MM.1S (cell line): ENCODE measurements at regions not wholly inside any gene's neighbourhood (a gene's known extent, or its start where the extent isn't known, plus 50 kb on each side); places are given as distances from the start of the nearest gene placed in this dataset.

Experiments used
- DNase-seq: peaks from one replicate; pipeline ENCODE4 v3.0.0-alpha.2; 2015
- H2AFZ ChIP-seq: fragments of 300-600 bp; sonication (generic); 2 replicates; pipeline ENCODE4 v1.6.0; 2016; ENCODE audit warnings: antibody characterized with exemption, low read length
- H3F3A ChIP-seq: fragments of 300-600 bp; sonication (generic); 2 replicates; pipeline ENCODE4 v1.6.1; 2016; ENCODE audit warnings: mild to moderate bottlenecking, antibody characterized with exemption, low read length, moderate library complexity, mixed read lengths; ENCODE audit not compliant: insufficient read depth
- H3K27ac ChIP-seq: fragments of 300-600 bp; sonication (generic); 2 replicates; pipeline ENCODE4 v1.5.1; 2016; ENCODE audit warnings: mild to moderate bottlenecking, low read length
- H3K27me3 ChIP-seq: fragments of 300-600 bp; sonication (generic); replicated peaks from 2 replicates; pipeline ENCODE4 v1.6.0; 2016; ENCODE audit warnings: low read length; ENCODE audit not compliant: insufficient read depth
- H3K36me3 ChIP-seq: fragments of 300-600 bp; sonication (generic); replicated peaks from 2 replicates; pipeline ENCODE4 v1.6.1; 2016; ENCODE audit warnings: mild to moderate bottlenecking, low read length, mixed read lengths; ENCODE audit not compliant: insufficient read depth
- H3K4me1 ChIP-seq: fragments of 300-600 bp; sonication (generic); 2 replicates; pipeline ENCODE4 v1.6.1; 2016; ENCODE audit warnings: low read length, mixed read lengths
- H3K4me2 ChIP-seq: fragments of 300-600 bp; sonication (generic); 2 replicates; pipeline ENCODE4 v1.6.0; 2016; ENCODE audit warnings: low read depth, low read length
- H3K4me3 ChIP-seq: fragments of 300-600 bp; sonication (generic); 2 replicates; pipeline ENCODE4 v1.5.1; 2016; ENCODE audit warnings: low read length, mixed read lengths
- H3K79me2 ChIP-seq: fragments of 300-600 bp; sonication (generic); 2 replicates; pipeline ENCODE4 v1.6.1; 2016; ENCODE audit warnings: mixed run types, low read length, mixed read lengths
- H3K9ac ChIP-seq: fragments of 300-600 bp; sonication (generic); 2 replicates; pipeline ENCODE4 v1.6.1; 2016; ENCODE audit warnings: low read length, mixed read lengths
- H3K9me2 ChIP-seq: fragments of 300-600 bp; sonication (generic); replicated peaks from 2 replicates; pipeline ENCODE4 v1.6.1; 2016; ENCODE audit warnings: mild to moderate bottlenecking, low read length, mixed read lengths; ENCODE audit not compliant: insufficient read depth
- H3K9me3 ChIP-seq: fragments of 300-600 bp; sonication (generic); replicated peaks from 2 replicates; pipeline ENCODE4 v1.6.1; 2016; ENCODE audit warnings: mild to moderate bottlenecking, low read length, mixed read lengths; ENCODE audit not compliant: insufficient read depth
- H4K20me1 ChIP-seq: fragments of 300-600 bp; sonication (generic); 2 replicates; pipeline ENCODE4 v1.6.1; 2016; ENCODE audit warnings: mild to moderate bottlenecking, low read length, moderate library complexity, mixed read lengths; ENCODE audit not compliant: insufficient read depth
- EZH2 ChIP-seq: fragments of 300-600 bp; sonication (generic); optimal IDR thresholded peaks from 2 replicates; pipeline ENCODE3; 2017; ENCODE audit warnings: low read depth, mild to moderate bottlenecking, antibody characterized with exemption, low read length, mixed read lengths
- EZH2phosphoT487 ChIP-seq: fragments of 300-600 bp; sonication (generic); IDR thresholded peaks from 2 replicates; pipeline ENCODE4 v1.6.1; 2018; ENCODE audit warnings: antibody characterized with exemption, low read length
- TF ChIP-seq, protein P1 (sequence below): fragments of 300-600 bp; sonication (generic); IDR thresholded peaks from 2 replicates; pipeline ENCODE4 v1.5.1; 2016; ENCODE audit warnings: antibody characterized with exemption, low read length, mixed read lengths

- Histone ChIP-seq H3K36me3 (no peaks in the 10 kb centered on the region), H2AFZ (no peak overlapping the region), H3K27me3 (no peaks in the 10 kb centered on the region), H3K9me2 (no peaks in the 10 kb centered on the region), H3K4me3 (no peak overlapping the region), H3K27ac (no peak overlapping the region), H3K9me3 (no peaks in the 10 kb centered on the region), H3F3A (no peaks in the 10 kb centered on the region), H3K79me2 (no peaks in the 10 kb centered on the region), H4K20me1 (no peaks in the 10 kb centered on the region), H3K4me2 (no peak overlapping the region), H3K4me1 (no peaks in the 10 kb centered on the region), H3K9ac (no peak overlapping the region)
- no peak for DNase-seq
- TF ChIP-seq EZH2 (no peak), EZH2phosphoT487 (no peak)
- TF ChIP-seq, protein P1, sequence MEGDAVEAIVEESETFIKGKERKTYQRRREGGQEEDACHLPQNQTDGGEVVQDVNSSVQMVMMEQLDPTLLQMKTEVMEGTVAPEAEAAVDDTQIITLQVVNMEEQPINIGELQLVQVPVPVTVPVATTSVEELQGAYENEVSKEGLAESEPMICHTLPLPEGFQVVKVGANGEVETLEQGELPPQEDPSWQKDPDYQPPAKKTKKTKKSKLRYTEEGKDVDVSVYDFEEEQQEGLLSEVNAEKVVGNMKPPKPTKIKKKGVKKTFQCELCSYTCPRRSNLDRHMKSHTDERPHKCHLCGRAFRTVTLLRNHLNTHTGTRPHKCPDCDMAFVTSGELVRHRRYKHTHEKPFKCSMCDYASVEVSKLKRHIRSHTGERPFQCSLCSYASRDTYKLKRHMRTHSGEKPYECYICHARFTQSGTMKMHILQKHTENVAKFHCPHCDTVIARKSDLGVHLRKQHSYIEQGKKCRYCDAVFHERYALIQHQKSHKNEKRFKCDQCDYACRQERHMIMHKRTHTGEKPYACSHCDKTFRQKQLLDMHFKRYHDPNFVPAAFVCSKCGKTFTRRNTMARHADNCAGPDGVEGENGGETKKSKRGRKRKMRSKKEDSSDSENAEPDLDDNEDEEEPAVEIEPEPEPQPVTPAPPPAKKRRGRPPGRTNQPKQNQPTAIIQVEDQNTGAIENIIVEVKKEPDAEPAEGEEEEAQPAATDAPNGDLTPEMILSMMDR = no peak
Observed at GRCh38 chr9:74218385-74219063, 278.6 kb upstream of the RORB start.

- Histone ChIP-seq H3K4me3 (no peak overlapping the region), H3K9ac (no peak overlapping the region), H3K27me3 (no peaks in the 10 kb centered on the region), H3K27ac (no peak overlapping the region), H3K4me1 (no peaks in the 10 kb centered on the region), H3K9me2 (no peaks in the 10 kb centered on the region), H3K4me2 (no peak overlapping the region), H3K79me2 (no peaks in the 10 kb centered on the region), H3K36me3 (no peaks in the 10 kb centered on the region), H2AFZ (no peak overlapping the region), H3F3A (no peaks in the 10 kb centered on the region), H3K9me3 (no peaks in the 10 kb centered on the region), H4K20me1 (no peaks in the 10 kb centered on the region)
- TF ChIP-seq, protein P1 = no peak
- no peak for TF ChIP-seq EZH2
- TF ChIP-seq EZH2phosphoT487 = no peak
- DNase-seq = no peak
Observed at GRCh38 chr9:74220327-74220726, 276.8 kb upstream of the RORB start.

DNA sequence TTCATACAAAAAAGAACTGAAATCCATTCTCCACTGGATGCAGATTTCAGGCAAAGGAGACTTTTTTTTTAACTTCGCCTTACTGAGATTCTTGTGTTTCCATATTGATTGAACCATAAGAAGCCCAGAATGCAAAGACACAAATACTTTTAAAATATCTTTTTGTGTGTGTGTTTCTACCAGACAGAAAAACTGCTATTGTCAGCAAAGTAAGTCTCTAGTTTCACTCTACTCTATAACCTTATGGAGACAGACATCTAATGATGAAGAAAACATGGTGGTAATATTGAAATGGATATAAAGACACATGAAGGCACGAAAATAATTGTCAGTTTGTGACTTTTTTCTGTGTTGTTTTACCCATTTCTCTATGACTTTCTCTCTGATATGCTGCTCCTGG lies 260.3 kb upstream of the RORB start:
- Histone ChIP-seq H3K4me1 (0 out of 2 replicates have a peak, but pooled peaks cover 7% of the 10 kb centered on the region), H3K4me3 (no peak overlapping the region), H3K9ac (no peak overlapping the region), H3F3A (no peaks in the 10 kb centered on the region), H3K27me3 (no peaks in the 10 kb centered on the region), H2AFZ (no peak overlapping the region), H3K9me2 (no peaks in the 10 kb centered on the region), H3K79me2 (no peaks in the 10 kb centered on the region), H3K27ac (no peak overlapping the region), H3K4me2 (no peak overlapping the region), H3K36me3 (no peaks in the 10 kb centered on the region), H4K20me1 (no peaks in the 10 kb centered on the region), H3K9me3 (0 out of 2 replicates have a peak, but pooled peaks cover 3% of the 10 kb centered on the region)
- TF ChIP-seq EZH2phosphoT487 (no peak), EZH2 (no peak)
- TF ChIP-seq, protein P1 = no peak
- DNase-seq = no peak
